ENCODE measurements at regions not wholly inside any gene's neighbourhood (a gene's known extent, or its start where the extent isn't known, plus 50 kb on each side); places are given as distances from the start of the nearest gene placed in this dataset.

- DNase-seq (no peak), ATAC-seq (no peak)
- Mint-ChIP-seq H3K27ac (no peak overlapping the region), H3K36me3 (ENCODE audit: low read depth) (no peaks in the 10 kb centered on the region), H3K27me3 (peaks cover 5% of the 10 kb centered on the region), H3K4me1 (peaks cover 4% of the 10 kb centered on the region), H3K4me3 (no peak overlapping the region)
- H3K9me3 ChIP-seq (ENCODE audit: control insufficient read depth, low read length, poor library complexity, severe bottlenecking) = no peaks in the 10 kb centered on the region
These were observed 185.8 kb upstream of the SGK1 start for GRCh38 chr6:134503585-134504281.

GRCh38 chr6:134502614-134503549 is 185.0 kb upstream of the SGK1 start:
- Mint-ChIP-seq H3K4me3 (no peak overlapping the region), H3K4me1 (peaks cover 4% of the 10 kb centered on the region), H3K27me3 (peaks cover 9% of the 10 kb centered on the region), H3K36me3 (ENCODE audit: low read depth) (no peaks in the 10 kb centered on the region), H3K27ac (no peak overlapping the region)
- DNase-seq = no peak
- ATAC-seq = no peak
- no peaks in the 10 kb centered on the region for H3K9me3 ChIP-seq (ENCODE audit: control insufficient read depth, low read length, poor library complexity, severe bottlenecking)

GRCh38 chr6:134495890-134496248 is 178.0 kb upstream of the SGK1 start:
- Mint-ChIP-seq H3K36me3 (ENCODE audit: low read depth) (no peaks in the 10 kb centered on the region), H3K27me3 (peaks cover 4% of the 10 kb centered on the region), H3K4me3 (no peak overlapping the region), H3K4me1 (no peaks in the 10 kb centered on the region), H3K27ac (no peak overlapping the region)
- DNase-seq = no peak
- ATAC-seq = no peak
- H3K9me3 ChIP-seq (ENCODE audit: control insufficient read depth, low read length, poor library complexity, severe bottlenecking) = no peaks in the 10 kb centered on the region

- Mint-ChIP-seq H3K36me3 (ENCODE audit: low read depth) (no peaks in the 10 kb centered on the region), H3K4me1 (no peaks in the 10 kb centered on the region), H3K27ac (no peak overlapping the region), H3K27me3 (peaks cover 4% of the 10 kb centered on the region), H3K4me3 (no peak overlapping the region)
- no peaks in the 10 kb centered on the region for H3K9me3 ChIP-seq (ENCODE audit: control insufficient read depth, low read length, poor library complexity, severe bottlenecking)
- DNase-seq (no peak), ATAC-seq (no peak)
These were observed 177.4 kb upstream of the SGK1 start for GRCh38 chr6:134495203-134495889.

GRCh38 chr6:134493789-134494188 is 175.9 kb upstream of the SGK1 start:
- no peak for DNase-seq
- peaks cover 4% of the 10 kb centered on the region for H3K27me3 Mint-ChIP-seq
- no peak overlapping the region for H3K4me3 Mint-ChIP-seq
- ATAC-seq = no peak
- no peaks in the 10 kb centered on the region for H3K36me3 Mint-ChIP-seq (ENCODE audit: low read depth)
- no peak overlapping the region for H3K27ac Mint-ChIP-seq
- H3K4me1 Mint-ChIP-seq = no peaks in the 10 kb centered on the region
- H3K9me3 ChIP-seq (ENCODE audit: control insufficient read depth, low read length, poor library complexity, severe bottlenecking) = no peaks in the 10 kb centered on the region

- Mint-ChIP-seq H3K27me3 (no peaks in the 10 kb centered on the region), H3K36me3 (ENCODE audit: low read depth) (no peaks in the 10 kb centered on the region), H3K4me1 (no peaks in the 10 kb centered on the region), H3K4me3 (no peak overlapping the region), H3K27ac (no peak overlapping the region)
- DNase-seq (no peak), ATAC-seq (no peak)
- H3K9me3 ChIP-seq (ENCODE audit: control insufficient read depth, low read length, poor library complexity, severe bottlenecking) = no peaks in the 10 kb centered on the region
These were observed 173.6 kb upstream of the SGK1 start for GRCh38 chr6:134491477-134491876.

GRCh38 chr6:134482593-134483270 is 164.8 kb upstream of the SGK1 start:
- no peak overlapping the region for H3K4me3 Mint-ChIP-seq
- peaks cover 6% of the 10 kb centered on the region for H3K36me3 Mint-ChIP-seq (ENCODE audit: low read depth)
- no peak overlapping the region for H3K27ac Mint-ChIP-seq
- DNase-seq (no peak), ATAC-seq (no peak)
- H3K9me3 ChIP-seq (ENCODE audit: control insufficient read depth, low read length, poor library complexity, severe bottlenecking) = no peaks in the 10 kb centered on the region
- H3K27me3 Mint-ChIP-seq = peaks cover 2% of the 10 kb centered on the region
- peaks cover 9% of the 10 kb centered on the region for H3K4me1 Mint-ChIP-seq

- no peak for DNase-seq
- H3K4me3 Mint-ChIP-seq = no peak overlapping the region
- H3K27me3 Mint-ChIP-seq = peaks cover 4% of the 10 kb centered on the region
- H3K9me3 ChIP-seq (ENCODE audit: control insufficient read depth, low read length, poor library complexity, severe bottlenecking) = no peaks in the 10 kb centered on the region
- H3K36me3 Mint-ChIP-seq (ENCODE audit: low read depth) = peaks cover 6% of the 10 kb centered on the region
- ATAC-seq = no peak
- no peak overlapping the region for H3K27ac Mint-ChIP-seq
- peaks cover 9% of the 10 kb centered on the region for H3K4me1 Mint-ChIP-seq
These were observed 164.1 kb upstream of the SGK1 start for GRCh38 chr6:134481966-134482365.

- H3K9me3 ChIP-seq (ENCODE audit: control insufficient read depth, low read length, poor library complexity, severe bottlenecking) = no peaks in the 10 kb centered on the region
- Mint-ChIP-seq H3K27me3 (peaks cover 4% of the 10 kb centered on the region), H3K4me3 (no peak overlapping the region), H3K4me1 (peaks cover 9% of the 10 kb centered on the region), H3K36me3 (ENCODE audit: low read depth) (peaks cover 6% of the 10 kb centered on the region), H3K27ac (no peak overlapping the region)
- ATAC-seq (no peak), DNase-seq (no peak)
These were observed 162.7 kb upstream of the SGK1 start for GRCh38 chr6:134480593-134480992.

GRCh38 chr6:134478764-134479399 is 161.0 kb upstream of the SGK1 start:
- Mint-ChIP-seq H3K4me3 (no peak overlapping the region), H3K27me3 (peaks cover 4% of the 10 kb centered on the region), H3K4me1 (peaks cover 9% of the 10 kb centered on the region), H3K36me3 (ENCODE audit: low read depth) (peaks cover 6% of the 10 kb centered on the region), H3K27ac (no peak overlapping the region)
- no peak for DNase-seq
- no peaks in the 10 kb centered on the region for H3K9me3 ChIP-seq (ENCODE audit: control insufficient read depth, low read length, poor library complexity, severe bottlenecking)
- no peak for ATAC-seq

- H3K27me3 Mint-ChIP-seq = peaks cover 4% of the 10 kb centered on the region
- DNase-seq (no peak), ATAC-seq (no peak)
- no peak overlapping the region for H3K27ac Mint-ChIP-seq
- H3K4me1 Mint-ChIP-seq = peaks cover 9% of the 10 kb centered on the region
- H3K36me3 Mint-ChIP-seq (ENCODE audit: low read depth) = peaks cover 6% of the 10 kb centered on the region
- H3K4me3 Mint-ChIP-seq = no peak overlapping the region
- no peaks in the 10 kb centered on the region for H3K9me3 ChIP-seq (ENCODE audit: control insufficient read depth, low read length, poor library complexity, severe bottlenecking)
These were observed 160.2 kb upstream of the SGK1 start for GRCh38 chr6:134477991-134478635.

GRCh38 chr6:134474955-134475354 is 157.0 kb upstream of the SGK1 start:
- no peak overlapping the region for H3K4me3 Mint-ChIP-seq
- H3K9me3 ChIP-seq (ENCODE audit: control insufficient read depth, low read length, poor library complexity, severe bottlenecking) = no peaks in the 10 kb centered on the region
- H3K4me1 Mint-ChIP-seq = peaks cover 4% of the 10 kb centered on the region
- H3K36me3 Mint-ChIP-seq (ENCODE audit: low read depth) = peaks cover 3% of the 10 kb centered on the region
- DNase-seq = no peak
- H3K27ac Mint-ChIP-seq = no peak overlapping the region
- ATAC-seq = no peak
- H3K27me3 Mint-ChIP-seq = peaks cover 4% of the 10 kb centered on the region

Data from T-helper 17 cell (primary cell).